Stimulated activated CD8-positive, alpha-beta memory T cell treated with anti-CD3 and anti-CD28 coated beads, Interleukin-4, amount 100 ng/mL, for 24 hours (primary cell): ENCODE measurements at regions not wholly inside any gene's neighbourhood (a gene's known extent, or its start where the extent isn't known, plus 50 kb on each side); places are given as distances from the start of the nearest gene placed in this dataset.

Experiments used
- DNase-seq: peaks from one replicate; pipeline ENCODE4 v3.0.0-alpha.2; 2020; ENCODE audit warnings: low read depth

- no peak for DNase-seq
Measured at GRCh38 chr4:74649193-74649592, 145.1 kb downstream of the BTC start.

- no peak for DNase-seq
Measured at GRCh38 chr4:74651198-74651597, 143.1 kb downstream of the BTC start.

GRCh38 chr4:74653331-74654229, 140.7 kb downstream of the BTC start:
- DNase-seq = no peak

DNA sequence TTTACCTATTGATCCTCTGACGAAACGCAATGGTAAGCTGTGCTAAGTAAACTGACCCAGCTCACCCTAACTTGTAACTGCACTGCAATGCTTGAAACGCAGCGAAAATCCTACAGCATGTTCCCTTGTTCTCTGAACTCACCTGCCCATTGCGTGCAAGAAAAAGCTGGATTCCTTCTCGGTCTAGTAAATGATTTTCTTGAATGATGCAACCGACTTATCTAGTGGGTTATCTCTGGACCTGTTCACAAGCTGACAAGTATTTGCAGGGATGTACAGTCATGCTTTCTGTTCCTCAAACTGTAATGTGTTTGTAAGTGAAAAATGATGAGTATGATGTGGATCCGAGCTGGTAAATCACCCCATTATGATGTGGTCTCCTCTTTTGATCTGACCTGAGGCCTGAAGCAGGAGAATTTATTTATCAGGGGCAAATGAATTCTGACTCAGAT, 140.1 kb downstream of the BTC start:
- no peak for DNase-seq

GRCh38 chr4:74656596-74656995, 137.7 kb downstream of the BTC start:
- DNase-seq = no peak

GRCh38 chr4:74658116-74658515, 136.2 kb downstream of the BTC start:
- no peak for DNase-seq

GRCh38 chr4:74659576-74660411, 134.5 kb downstream of the BTC start:
- DNase-seq = no peak

GRCh38 chr4:74660866-74661265, 133.5 kb downstream of the BTC start:
- no peak for DNase-seq

DNA sequence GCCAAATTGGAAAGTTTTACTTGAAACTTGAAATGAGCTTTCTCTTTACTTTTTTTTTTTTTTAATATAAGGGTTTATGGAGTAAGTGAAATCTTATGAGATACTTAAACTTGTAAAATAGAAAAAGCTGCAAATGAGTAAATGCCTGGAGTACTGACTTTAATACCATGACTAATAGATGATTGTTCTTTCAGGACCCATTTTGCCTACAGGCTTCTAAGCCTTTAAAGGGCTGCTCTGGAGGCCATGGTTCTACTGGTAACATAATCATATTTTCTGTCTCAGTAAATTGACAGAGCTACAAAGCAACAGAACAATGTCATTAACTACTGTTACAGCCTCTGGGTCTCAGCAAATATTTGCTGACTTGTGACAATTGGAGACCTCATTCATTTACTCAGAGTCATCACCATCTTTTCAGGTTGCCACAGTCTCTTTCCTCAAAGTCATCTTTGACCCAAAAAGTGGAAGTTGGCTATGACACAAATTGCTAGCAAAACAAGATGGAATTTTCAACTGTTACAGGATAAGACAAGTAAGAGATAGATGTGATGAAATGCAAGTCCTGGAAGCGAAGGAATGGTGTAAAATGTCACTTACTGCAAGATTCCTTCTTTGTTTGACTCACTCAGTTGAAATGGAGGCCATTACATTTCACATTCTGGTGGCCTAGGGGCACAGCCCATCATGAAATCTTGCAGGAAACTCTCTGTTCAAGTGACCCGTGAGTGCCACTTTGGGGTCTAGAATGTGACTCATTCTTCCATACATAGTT, 132.7 kb downstream of the BTC start:
- no peak for DNase-seq

- DNase-seq = no peak
Measured at GRCh38 chr4:74663631-74664030, 130.7 kb downstream of the BTC start.

DNA sequence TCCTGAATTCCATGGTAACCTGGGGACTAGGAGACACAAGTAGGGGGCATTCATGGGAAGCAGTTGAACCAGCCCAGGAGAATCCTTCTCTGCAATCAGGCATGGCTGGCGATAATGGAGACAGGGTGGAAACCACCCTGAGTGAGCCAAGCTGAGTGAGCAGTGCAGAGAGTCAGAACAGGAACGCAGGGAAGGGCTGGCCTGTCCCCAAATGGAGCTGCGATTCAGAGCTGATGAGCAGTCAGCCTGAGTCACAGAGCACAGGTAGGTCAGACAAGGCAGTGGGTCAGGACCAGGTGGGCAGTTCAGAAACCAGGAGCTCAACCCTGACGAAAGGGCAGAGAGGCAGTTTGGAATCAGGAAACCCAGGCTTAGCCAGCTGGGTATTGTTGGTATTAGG, 129.0 kb downstream of the BTC start:
- DNase-seq = no peak

DNA sequence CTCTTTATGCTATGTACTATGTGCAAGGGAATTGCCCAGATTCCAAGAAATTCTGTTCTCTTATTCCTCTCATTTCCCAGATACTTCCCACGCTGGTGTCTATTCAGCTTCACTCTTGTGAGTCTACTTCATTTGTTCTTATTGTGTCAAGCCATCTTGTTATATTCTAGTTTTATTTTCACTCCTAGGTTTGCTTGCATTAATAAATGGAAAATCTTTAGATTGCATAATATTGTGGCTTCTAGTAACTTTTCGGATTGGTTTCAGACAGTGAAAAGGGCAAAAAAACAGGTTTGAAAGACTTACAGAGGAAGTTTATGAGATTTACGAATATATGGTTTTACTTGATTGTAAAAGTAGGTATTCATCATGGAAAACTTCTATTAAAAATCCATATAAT, 128.4 kb downstream of the BTC start:
- no peak for DNase-seq

DNA sequence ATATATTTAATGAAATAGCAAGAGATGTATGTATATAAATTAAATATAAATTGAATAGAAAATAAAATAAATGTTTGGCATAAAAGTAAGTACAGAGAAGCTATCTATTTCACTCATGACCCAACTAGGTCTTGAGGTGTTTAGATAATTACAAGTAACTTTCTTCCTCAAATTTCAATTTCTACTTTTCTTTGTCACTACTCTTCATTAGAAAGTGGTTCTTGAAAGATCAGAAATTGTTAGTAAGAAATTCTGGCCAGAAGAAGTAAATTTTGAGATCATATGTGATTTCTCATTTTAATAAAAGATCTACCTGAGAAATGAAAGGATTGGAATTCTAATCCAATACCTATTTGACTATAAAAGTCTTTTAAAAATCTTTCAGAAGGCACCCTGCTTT, 126.9 kb downstream of the BTC start:
- DNase-seq = no peak

- no peak for DNase-seq
Measured at GRCh38 chr4:74667944-74668343, 126.4 kb downstream of the BTC start.

DNA sequence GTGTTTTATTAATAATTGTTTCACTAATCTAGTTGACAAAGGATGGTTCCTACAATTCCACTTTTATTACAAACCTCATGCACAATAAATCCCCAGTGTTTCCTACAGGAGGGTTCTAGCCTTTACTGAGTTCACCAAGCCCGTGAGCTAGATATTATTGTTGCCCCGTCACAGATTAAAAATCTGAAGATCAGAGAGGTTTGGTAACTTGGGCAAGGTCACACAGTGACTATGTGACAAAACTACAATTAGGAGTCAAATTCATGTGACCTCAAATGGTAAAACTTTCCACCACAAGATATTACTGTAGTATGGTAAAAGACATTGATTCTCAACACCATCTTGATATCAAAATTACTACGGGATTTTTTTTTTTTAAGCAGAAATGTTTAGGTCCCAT, 124.6 kb downstream of the BTC start:
- no peak for DNase-seq

DNA sequence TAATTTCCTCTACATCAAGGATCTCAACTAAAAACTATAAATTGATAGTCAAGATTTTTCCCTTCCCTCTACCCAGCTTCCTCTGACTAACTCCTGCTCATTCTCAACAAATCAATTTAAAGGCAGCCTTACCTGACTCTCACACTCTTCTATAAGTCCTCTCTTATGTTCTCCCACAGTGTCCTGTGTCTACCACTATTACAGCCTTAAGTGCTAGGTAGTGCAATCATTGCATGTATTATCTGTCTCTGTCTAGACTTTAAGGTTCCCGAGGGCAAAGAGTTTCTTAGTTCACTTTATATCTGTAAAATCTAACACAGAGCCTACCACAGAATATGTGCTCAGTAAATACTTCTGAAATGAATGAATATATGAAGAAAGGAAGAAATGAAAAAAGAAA, 123.7 kb downstream of the BTC start:
- DNase-seq = no peak

DNA sequence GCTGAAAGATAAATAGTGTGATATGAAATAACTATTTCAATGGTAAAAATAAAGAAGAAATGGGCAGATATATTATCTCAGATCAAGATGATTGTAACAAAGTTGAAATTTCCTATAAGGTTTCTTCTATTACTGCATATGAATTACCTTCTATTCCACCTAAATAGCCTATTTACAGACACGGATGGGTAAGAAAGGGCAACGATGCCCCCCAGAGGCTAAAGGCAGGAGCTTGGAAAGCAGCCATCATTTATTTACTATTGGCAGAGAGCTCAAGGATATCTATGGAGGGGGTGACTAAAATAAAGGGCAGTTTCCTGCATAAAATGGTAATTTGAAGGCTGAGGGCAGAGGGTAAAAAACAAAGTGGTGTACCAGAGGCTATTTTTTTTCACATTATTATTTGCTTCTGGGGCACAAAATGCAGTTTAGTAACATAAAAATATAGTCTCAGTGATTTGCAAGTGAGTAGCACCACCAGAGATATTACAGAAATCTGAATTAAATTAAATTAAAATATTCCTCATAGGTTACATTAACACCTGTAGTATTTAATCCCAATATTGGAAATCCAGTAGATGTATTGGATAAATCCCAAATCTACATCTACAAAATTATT, 123.1 kb downstream of the BTC start:
- peak; percentile 9 for DNase-seq

GRCh38 chr4:74674750-74675149, 119.6 kb downstream of the BTC start:
- no peak for DNase-seq

DNA sequence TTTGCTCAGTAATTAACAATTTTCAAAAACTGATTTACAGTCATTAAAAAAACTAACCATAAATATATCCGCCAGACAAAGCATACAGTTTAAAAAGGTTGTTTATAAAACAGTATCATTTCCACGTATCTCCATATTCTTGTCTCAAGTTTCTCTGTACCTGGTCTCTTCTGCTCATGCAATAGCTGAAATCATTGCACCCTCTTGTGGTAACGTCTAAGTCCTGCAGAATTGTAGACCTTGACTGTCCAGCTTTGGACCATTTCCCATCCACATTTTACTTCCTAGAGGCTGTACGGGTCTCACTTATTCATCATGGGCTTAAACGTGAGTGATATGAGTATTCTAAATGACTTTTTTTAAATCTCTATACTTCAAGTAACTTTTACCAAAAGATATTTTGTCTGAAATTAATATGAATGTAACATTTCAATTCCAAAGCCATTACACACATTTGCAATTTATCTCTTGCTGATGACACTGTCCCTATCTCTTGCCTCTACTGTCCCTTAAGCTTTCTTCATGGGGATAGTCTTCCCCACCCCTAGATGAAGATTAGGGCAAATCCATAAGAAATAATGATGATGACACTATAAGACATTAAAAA, 118.5 kb downstream of the BTC start:
- no peak for DNase-seq

- DNase-seq = no peak
Measured at GRCh38 chr4:74682567-74683359, 111.6 kb downstream of the BTC start.

GRCh38 chr4:74692972-74693371, 101.4 kb downstream of the BTC start:
- no peak for DNase-seq
